ENCODE measurements at regions not wholly inside any gene's neighbourhood (a gene's known extent, or its start where the extent isn't known, plus 50 kb on each side); places are given as distances from the start of the nearest gene placed in this dataset.

DNA sequence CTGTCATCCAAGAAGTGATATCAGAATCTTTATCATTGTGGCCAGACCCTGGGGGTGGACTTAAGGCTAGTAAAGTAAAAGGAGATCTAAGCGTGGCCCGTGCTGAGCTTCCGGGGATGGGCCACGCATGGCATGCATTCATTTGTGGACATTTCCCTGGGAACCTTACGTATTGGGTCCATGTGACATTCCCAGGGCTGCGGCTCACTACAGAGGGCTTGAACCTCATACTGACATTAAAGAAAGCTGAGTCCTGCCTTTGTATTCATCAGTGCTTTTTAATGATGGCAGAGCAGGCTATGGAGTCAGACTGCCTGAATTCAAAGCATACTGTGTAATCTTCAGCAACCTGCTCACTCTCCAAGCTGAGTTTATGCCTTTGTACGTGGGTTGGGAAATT is 152.2 kb upstream of the AFDN start:
- TF ChIP-seq POLR2A (IDR thresholded peaks at IDR 0.05; ENCODE audit: low read length), result no peak
- no peak for TF ChIP-seq TP53 (CRISPR knock-in tag; IDR thresholded peaks at IDR 0.05)
- TF ChIP-seq, protein P1, sequence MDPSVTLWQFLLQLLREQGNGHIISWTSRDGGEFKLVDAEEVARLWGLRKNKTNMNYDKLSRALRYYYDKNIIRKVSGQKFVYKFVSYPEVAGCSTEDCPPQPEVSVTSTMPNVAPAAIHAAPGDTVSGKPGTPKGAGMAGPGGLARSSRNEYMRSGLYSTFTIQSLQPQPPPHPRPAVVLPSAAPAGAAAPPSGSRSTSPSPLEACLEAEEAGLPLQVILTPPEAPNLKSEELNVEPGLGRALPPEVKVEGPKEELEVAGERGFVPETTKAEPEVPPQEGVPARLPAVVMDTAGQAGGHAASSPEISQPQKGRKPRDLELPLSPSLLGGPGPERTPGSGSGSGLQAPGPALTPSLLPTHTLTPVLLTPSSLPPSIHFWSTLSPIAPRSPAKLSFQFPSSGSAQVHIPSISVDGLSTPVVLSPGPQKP (IDR thresholded peaks at IDR 0.05; ENCODE audit: low read depth, low read length), result no peak
- no peak for TF ChIP-seq CTCF (IDR thresholded peaks at IDR 0.05)
- TF ChIP-seq EP300 (IDR thresholded peaks at IDR 0.05), result no peak
- no peak for TF ChIP-seq CBX8 (IDR thresholded peaks at IDR 0.05)
- no peak for TF ChIP-seq CEBPB (IDR thresholded peaks at IDR 0.05)
- TF ChIP-seq USF2 (IDR thresholded peaks at IDR 0.05), result no peak
- TF ChIP-seq MYC (IDR thresholded peaks at IDR 0.05; ENCODE audit: borderline replicate concordance, low read length), result no peak
- no peak for TF ChIP-seq MAZ (IDR thresholded peaks at IDR 0.05; ENCODE audit: borderline replicate concordance, low read depth, low read length)
- no peak for TF ChIP-seq JUNB (IDR thresholded peaks at IDR 0.05)
